Thyroid gland (tissue), 4 donors: ENCODE measurements at regions not wholly inside any gene's neighbourhood (a gene's known extent, or its start where the extent isn't known, plus 50 kb on each side); places are given as distances from the start of the nearest gene placed in this dataset.

ENCODE experiments used
- DNase-seq, 2 donors: peaks; one replicate each; pipeline ENCODE4 v3.0.0-alpha.2; 2019
- H3K27ac ChIP-seq, 3 donors: fragments of 200-600 bp; sonication (generic); 1 replicate in 2 of 3; 2 replicates in 1 of 3; pipeline ENCODE4 v1.5.1; 2016 to 2019; ENCODE audit warnings: mild to moderate bottlenecking in 1 of 3, moderate library complexity in 1 of 3
- H3K27me3 ChIP-seq: fragments of 200-600 bp; sonication (generic); one replicate; pipeline ENCODE4 v1.5.1; 2019
- H3K36me3 ChIP-seq, 2 donors: fragments of 200-600 bp; sonication (generic); one replicate each; pipeline ENCODE4 v1.5.1; 2016 to 2019
- H3K4me1 ChIP-seq, 2 donors: fragments of 200-600 bp; sonication (generic); one replicate each; pipeline ENCODE4 v1.5.1; 2017 to 2019
- H3K4me3 ChIP-seq, 3 donors: fragments of 200-600 bp; sonication (generic); replicated peaks in 1 of 3; 1 replicate in 2 of 3; 2 replicates in 1 of 3; pipeline ENCODE4 v1.5.1; 2016; ENCODE audit warnings: mild to moderate bottlenecking in 1 of 3
- H3K9me3 ChIP-seq: fragments of 200-600 bp; sonication (generic); one replicate; pipeline ENCODE4 v1.5.1; 2017
- POLR2A ChIP-seq, 2 donors: fragments of 450-650 bp; IDR thresholded peaks; one replicate each; pipeline ENCODE4 v1.6.1; 2017; ENCODE audit warnings: antibody characterized with exemption in 2 of 2, mild to moderate bottlenecking in 2 of 2, moderate library complexity in 1 of 2
- WGBS, 2 donors: methylation state at CpG; one replicate each; pipeline ENCODE4 v1.1.5; 2017; 5-methylcytosine and 5-hydroxymethylcytosine counted together
- intact Hi-C: fragments of 100-400 bp; cut with DNase I; formaldehyde crosslinking; loops from one replicate; pipeline ENCODE4 v1.15.1; 2023
- TF ChIP-seq, protein P1 (sequence below), 6 experiments: fragments of 200-600 bp in 3 of 6; fragments of 450-650 bp in 3 of 6; sonication (generic) in 3 of 6; IDR thresholded peaks; one replicate each; pipeline ENCODE4 v1.5.1; 2016 to 2019; ENCODE audit warnings: antibody characterized with exemption in 6 of 6, mild to moderate bottlenecking in 2 of 6, inconsistent platforms in 1 of 6, moderate library complexity in 1 of 6

- 71 to 87% methylated on average over 1 of the region's 1 CpG for WGBS, 2 donors
- H3K4me1 ChIP-seq = no peaks in the 10 kb centered on the region
- H3K27ac ChIP-seq = no peak overlapping the region
- no peak overlapping the region for H3K4me3 ChIP-seq
- H3K36me3 ChIP-seq = no peaks in the 10 kb centered on the region
- H3K27me3 ChIP-seq = no peaks in the 10 kb centered on the region
- intact Hi-C loops = no loop called here
- no peak for TF ChIP-seq POLR2A (IDR thresholded peaks at IDR 0.05)
- TF ChIP-seq, protein P1, sequence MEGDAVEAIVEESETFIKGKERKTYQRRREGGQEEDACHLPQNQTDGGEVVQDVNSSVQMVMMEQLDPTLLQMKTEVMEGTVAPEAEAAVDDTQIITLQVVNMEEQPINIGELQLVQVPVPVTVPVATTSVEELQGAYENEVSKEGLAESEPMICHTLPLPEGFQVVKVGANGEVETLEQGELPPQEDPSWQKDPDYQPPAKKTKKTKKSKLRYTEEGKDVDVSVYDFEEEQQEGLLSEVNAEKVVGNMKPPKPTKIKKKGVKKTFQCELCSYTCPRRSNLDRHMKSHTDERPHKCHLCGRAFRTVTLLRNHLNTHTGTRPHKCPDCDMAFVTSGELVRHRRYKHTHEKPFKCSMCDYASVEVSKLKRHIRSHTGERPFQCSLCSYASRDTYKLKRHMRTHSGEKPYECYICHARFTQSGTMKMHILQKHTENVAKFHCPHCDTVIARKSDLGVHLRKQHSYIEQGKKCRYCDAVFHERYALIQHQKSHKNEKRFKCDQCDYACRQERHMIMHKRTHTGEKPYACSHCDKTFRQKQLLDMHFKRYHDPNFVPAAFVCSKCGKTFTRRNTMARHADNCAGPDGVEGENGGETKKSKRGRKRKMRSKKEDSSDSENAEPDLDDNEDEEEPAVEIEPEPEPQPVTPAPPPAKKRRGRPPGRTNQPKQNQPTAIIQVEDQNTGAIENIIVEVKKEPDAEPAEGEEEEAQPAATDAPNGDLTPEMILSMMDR (IDR thresholded peaks at IDR 0.05) = no peak
- no peaks in the 10 kb centered on the region for H3K9me3 ChIP-seq
- no peak for DNase-seq
These were observed 59.2 kb upstream of the EYA2 start for GRCh38 chr20:46835418-46835817.

GRCh38 chr20:46837083-46837482 lies 57.6 kb upstream of the EYA2 start:
- no peaks in the 10 kb centered on the region for H3K9me3 ChIP-seq
- H3K27me3 ChIP-seq = no peaks in the 10 kb centered on the region
- H3K27ac ChIP-seq = no peak overlapping the region
- no peaks in the 10 kb centered on the region for H3K36me3 ChIP-seq
- H3K4me3 ChIP-seq = no peak overlapping the region
- H3K4me1 ChIP-seq = no peaks in the 10 kb centered on the region
- DNase-seq = no peak
- intact Hi-C loops = no loop called here
- WGBS, 2 donors = 87 to 92% methylated on average over 3 of the region's 4 CpGs
- TF ChIP-seq, protein P1 (IDR thresholded peaks at IDR 0.05) = no peak
- no peak for TF ChIP-seq POLR2A (IDR thresholded peaks at IDR 0.05)

- Histone ChIP-seq H3K27me3 (no peaks in the 10 kb centered on the region), H3K36me3 (no peaks in the 10 kb centered on the region), H3K4me3 (no peak overlapping the region), H3K4me1 (no peaks in the 10 kb centered on the region), H3K9me3 (no peaks in the 10 kb centered on the region), H3K27ac (no peak overlapping the region)
- WGBS, 2 donors = 40% methylated on average over 2 of the region's 2 CpGs
- no peak for TF ChIP-seq POLR2A (IDR thresholded peaks at IDR 0.05)
- TF ChIP-seq, protein P1 (IDR thresholded peaks at IDR 0.05) = no peak
- intact Hi-C loops = no loop called here
- DNase-seq = no peak
These were observed 56.6 kb upstream of the EYA2 start for GRCh38 chr20:46838011-46838410.

DNA sequence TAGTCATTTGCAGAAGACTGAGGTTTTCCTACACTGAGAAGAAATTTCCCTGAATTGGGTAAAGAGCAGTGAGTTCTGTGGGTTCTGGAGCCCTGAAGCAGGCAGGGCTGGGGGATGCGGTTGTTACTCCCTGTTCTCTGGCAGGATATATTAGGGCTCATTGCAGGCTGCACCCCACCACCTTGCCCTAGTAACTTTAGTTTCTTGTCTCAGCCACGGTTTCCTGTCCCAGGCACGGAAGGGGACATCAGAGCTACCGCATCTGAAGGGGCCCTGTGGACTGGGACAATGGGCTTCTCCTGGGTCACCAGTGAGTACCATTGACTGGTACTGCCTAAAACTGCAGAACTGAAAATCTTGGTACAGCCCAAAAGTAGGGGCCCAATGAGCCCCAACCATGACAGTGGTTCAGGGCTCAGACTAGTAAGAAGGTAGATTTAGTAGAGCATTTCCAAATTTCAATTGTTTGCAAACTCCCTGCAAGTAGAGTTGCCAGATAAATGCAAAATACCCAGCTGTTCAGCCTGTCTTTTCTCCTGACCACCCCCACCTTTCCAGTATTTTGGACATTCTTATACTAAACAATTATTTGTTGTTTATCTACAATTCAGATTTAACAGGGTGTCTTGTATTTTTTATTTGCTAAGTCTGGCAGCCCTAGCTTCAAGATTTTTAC lies 54.5 kb upstream of the EYA2 start:
- 96 to 100% methylated on average over 2 to 4 of the region's 4 CpGs for WGBS, 2 donors
- DNase-seq = no peak
- Histone ChIP-seq H3K4me3 (no peak overlapping the region), H3K4me1 (no peaks in the 10 kb centered on the region), H3K27me3 (no peaks in the 10 kb centered on the region), H3K9me3 (no peaks in the 10 kb centered on the region), H3K27ac (no peak overlapping the region), H3K36me3 (no peaks in the 10 kb centered on the region)
- intact Hi-C loops = no loop called here
- TF ChIP-seq, protein P1 (IDR thresholded peaks at IDR 0.05) = no peak
- TF ChIP-seq POLR2A (IDR thresholded peaks at IDR 0.05) = no peak
